GM21786 (cell line): ENCODE measurements at regions not wholly inside any gene's neighbourhood (a gene's known extent, or its start where the extent isn't known, plus 50 kb on each side); places are given as distances from the start of the nearest gene placed in this dataset.
"Not testable (repeated sequence)": the region's sequence is repeated elsewhere in the genome, so short reads cannot be mapped to it uniquely, and the experiment has no call there.

Experiments
- ATAC-seq: cut with Tn5 transposase; IDR thresholded peaks from one replicate; pipeline ENCODE4 v1.9.1; 2021; ENCODE audit not compliant: unreplicated experiment

DNA sequence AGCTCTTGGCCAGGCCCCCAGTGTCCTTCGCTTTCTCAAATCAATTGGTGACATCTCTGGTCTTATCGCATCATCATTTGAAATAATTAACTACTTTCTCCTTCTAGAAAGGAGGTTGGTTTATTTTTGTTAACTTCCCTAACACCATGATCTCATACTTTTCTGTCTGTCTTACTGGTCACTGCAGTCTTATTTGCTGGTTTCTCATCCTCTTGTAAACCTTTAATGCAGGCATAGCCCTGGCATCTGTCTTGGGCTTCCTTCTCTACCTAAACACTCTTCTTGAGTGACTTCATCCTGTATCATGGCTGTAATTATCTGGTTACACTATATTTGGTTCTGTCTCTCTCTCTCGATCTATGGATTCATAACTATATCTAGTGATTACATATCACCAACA lies 152.8 kb downstream of the CYSLTR2 start:
- no peak for ATAC-seq

DNA sequence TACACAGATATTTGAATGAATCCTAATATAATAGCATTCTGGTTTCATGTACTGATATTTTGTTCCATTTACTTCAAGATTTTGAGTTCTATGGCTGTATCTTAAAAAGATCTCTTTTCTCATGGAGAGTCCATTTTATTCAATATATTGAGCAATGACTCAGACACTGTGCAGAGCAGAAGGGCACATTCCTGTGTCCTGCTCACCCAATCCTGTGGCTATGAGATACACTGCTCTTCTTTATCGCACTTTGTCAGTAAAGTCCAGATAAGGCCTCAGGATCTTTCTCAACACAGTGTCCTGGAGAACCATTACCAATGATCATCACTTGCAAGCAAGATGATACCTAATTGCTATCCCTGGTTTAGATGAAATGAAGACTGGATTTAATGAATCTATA lies 155.0 kb downstream of the CYSLTR2 start:
- no peak for ATAC-seq

DNA sequence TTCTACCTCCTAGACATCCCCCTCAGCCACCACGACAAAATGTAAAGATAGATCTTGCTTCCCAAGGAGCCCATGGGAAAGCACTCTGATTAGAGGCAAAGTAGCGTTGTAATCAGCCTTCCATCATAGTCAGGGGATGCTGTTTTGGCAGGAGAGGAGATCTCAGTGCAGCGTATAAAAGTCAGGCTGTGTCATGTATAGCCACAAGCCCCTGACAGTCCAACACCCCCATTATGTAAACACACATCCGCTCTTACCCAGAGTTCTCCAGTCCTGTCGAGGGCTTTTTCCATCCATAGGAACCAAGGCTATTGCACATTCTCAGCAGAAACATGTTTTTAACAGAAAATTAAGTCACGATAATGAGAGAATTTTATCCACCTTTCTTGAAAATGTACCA lies 156.3 kb downstream of the CYSLTR2 start:
- no peak for ATAC-seq

DNA sequence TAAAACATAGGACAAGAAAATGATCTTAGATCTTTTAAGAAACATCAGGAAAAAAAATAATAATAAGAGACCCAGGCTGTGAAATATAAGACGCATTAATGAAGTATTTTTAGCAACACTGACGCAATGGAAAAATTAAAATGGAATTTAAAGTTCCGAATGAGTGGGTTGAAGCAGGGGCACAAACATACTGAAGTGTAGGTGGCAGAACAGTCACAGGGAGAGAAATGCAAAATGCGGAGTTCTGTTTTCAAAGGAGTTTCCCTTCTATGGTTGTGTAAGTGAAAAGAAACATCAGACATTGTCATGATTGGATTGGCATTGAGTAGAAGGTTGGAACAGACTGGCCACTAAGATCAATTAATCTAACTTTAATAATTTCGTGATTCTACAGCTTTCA lies 159.8 kb downstream of the CYSLTR2 start:
- no peak for ATAC-seq

DNA sequence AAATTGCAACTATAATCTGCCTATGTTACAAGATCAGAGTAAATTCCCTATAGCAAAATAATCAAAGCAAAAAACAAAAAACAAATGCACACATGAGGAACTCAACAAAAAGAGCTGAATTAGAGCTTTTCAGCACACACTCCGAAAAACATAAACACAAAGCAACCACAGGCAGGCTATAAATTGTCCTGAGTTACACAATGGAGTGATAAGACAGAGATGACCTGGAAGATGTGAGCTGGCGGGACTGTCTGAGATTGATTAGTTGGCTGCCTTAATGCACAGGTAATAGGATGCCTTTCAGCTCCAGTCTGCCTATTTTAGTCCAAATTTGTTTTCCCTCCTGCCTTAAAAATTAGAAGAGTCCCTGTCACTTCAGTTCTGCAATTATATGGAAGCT lies 159.0 kb upstream of the FNDC3A start:
- ATAC-seq = no peak

DNA sequence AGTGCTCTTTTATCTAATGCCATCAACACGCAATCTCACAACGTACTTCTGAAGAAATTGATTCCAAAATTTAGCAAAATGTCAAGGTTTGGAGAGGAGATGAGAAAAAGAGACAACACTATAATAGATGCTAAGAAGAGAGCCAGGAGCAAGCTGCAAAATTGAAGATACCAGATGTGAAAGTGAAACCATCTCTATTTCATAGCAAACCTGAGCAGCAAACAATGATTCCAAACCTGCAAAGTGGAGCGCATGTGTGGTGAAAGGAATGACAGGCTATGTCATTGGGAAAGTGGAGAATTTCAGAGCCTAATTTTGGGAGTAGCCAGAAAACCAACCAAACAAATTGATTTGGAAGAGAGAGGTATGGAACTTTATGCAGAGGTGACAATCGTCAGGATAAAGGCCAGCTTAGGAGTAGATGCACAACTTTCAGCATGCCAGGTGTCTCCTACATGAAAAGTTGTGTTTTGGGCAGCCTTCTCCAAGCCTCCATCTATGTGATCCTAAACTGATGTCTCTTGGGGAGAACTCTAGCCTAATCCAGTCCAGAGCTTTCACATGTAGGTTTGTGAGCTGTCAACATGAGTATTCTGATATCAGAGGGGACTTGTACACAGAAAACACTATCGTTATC lies 158.4 kb upstream of the FNDC3A start:
- ATAC-seq = no peak

DNA sequence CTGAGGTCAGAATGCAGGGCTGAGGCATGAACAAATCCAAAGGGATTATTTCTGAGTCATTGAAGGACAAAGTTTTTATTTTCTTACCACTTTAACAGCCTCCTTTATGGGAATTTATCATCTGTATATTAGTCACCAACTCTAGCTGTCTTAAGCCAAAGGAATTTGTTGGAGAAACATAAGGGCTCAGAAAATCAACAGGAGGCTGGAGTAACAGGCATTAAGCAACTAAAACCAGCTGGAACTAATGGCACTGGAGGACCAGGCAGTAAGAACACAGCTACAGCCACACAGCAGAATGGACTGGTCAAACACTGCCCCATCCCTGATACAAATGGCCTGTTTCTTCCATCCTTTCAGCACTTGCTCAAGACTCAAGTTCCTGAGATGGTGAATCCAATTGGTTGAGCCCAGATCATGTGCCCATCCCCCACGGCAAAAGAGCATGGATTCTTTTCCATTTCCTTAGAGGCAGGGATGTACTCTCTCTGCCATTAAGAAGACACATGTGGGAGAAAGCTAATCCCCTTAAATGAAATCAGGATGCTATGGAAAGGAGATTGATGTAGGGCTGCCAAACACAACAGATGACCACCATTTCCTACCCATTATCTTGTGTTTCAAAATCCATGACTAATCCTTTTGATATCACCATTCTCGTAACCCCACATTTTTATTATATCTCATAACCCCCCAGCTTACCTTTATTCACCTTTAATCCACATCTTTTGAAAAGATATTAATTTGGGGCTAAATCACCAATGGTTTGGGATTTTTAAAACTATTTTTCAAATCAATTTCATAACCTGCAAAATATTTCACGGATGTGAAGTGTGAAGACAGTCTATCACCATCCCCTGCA lies 157.0 kb upstream of the FNDC3A start:
- ATAC-seq = no peak

DNA sequence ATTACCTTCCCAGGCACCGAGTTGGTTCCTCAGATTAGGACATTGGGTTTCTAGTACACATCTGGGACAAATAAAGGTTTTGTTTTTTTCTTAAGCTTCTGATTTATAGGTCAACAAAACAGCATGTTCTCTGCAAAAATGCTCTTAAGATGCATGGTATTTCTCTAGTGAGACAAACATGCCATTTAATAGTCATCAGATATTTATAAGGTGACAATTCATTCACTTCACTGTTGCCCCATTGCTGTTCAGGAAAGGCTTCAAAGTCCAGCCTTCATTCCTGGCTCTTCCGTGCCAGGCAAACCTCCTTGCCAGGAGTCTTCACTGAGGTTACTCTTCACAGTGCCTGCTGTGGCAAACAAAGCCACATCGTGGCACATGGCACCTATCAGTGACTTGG lies 156.3 kb upstream of the FNDC3A start:
- ATAC-seq = no peak

DNA sequence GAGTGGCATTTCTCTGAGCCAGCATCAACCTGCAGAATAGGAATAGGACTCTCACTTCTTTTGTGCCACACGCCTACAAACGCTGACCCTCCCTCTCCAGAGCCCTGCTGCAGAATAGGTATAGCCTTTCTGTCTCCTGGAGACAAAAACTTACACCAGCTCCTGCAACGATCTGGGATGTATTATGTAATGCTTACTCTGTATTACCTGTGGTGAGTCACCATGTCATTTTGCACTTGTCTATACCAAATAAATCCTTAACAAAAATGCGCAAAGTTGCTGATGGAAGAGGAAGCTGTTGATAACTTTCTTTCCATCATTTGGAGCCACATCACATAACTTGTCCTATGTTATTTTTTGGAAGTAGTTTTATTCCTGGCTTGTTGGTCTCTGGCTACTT lies 155.8 kb upstream of the FNDC3A start:
- ATAC-seq = no peak

DNA sequence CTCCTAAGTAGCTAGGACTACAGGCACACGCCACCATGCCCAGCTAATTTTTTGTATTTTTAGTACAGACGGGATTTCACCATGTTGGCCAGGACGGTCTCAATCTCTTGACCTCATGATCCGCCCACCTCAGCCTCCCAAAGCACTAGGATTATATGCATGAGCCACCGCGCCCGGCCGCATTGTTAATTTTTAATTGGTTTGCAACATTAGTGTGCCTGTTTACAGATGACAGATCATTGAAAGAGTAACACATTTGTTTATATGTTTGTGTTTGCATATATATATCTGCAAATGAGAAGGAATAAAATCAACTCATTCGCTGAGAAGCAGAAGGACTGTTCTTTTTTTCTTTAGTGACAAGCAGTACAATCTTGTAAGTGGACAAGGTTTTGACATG lies 152.2 kb upstream of the FNDC3A start:
- not testable (repeated sequence) for ATAC-seq

DNA sequence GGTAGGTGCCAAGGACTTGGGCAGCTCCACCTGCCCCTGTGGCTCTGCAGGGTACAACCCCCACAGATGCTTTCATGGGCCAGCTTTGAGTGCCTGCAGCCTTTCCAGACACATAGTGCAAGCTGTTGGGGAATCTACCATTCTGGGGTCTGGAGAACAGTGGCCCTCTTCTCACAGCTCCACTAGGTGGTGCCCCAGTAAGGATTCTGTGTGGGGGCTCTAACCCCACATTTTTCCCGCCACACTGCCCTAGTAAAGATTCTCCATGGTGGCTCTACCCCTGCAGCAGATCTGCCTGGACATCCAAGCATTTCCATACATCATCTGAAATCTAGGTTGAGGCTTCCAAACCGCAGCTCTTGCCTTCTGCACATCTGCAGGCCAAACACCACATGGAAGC lies 149.7 kb upstream of the FNDC3A start:
- no peak for ATAC-seq

DNA sequence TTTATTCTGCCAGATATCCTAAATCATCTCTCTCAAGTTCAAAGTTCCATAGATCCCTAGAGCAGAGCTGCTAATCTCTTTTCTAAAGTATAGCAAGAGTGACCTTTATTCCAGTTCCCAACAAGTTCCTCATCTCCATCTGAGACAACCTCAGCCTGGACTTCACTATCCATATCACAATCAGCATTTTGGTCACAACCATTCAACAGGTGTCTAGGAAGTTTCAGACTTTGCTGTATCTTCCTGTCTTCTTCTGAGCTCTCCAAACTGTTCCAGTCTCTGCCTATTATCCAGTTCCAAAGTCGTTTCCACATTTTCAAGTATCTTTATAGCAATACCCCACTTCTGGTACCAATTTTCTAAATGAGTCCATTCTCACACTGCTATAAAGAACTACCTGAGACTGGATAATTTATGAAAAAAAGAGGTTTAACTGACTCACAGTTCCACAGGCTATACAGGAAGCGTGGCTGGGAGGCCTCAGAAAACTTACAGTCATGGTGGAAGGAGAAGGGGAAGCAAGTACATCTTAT lies 148.7 kb upstream of the FNDC3A start:
- not testable (repeated sequence) for ATAC-seq

DNA sequence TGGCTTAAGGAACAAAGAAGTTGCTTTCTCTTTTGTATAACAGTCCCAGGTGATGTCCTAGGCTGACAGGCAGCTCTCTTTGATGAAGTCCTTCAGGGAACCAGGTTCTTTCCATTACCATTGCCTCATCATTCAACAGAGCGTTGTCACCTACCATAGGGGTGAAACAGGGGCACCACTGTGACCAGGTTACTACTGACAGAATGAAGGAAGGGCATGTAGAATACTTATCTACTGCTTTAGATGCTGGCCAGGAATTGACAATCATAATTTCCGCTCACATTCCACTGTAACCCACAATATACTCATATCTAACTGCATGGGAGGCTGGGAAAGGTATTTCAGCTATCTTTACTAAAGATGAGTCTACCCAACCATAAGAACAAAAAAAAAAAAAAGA lies 148.0 kb upstream of the FNDC3A start:
- ATAC-seq = no peak

DNA sequence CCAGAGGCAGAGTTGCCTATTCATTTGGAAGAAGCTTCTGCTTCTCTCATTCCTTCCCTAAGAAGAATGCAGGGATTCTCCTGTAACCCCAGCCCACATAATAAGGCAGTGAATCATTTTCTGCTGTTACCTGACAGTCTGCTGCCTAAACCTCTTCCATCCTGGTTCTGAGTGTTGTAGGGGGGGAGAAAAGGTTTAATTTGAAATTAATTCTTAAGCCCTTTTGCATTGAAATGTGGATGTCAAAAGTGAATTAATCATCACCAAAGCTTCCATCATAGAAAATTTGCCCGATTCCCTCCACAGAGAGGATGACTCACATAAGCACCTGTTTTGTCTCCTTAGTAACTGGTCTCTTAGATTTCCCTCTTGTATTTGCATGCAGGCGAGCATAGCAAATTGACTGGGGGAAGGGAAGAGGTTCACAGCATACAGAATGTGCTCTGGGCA lies 146.7 kb upstream of the FNDC3A start:
- ATAC-seq = no peak

DNA sequence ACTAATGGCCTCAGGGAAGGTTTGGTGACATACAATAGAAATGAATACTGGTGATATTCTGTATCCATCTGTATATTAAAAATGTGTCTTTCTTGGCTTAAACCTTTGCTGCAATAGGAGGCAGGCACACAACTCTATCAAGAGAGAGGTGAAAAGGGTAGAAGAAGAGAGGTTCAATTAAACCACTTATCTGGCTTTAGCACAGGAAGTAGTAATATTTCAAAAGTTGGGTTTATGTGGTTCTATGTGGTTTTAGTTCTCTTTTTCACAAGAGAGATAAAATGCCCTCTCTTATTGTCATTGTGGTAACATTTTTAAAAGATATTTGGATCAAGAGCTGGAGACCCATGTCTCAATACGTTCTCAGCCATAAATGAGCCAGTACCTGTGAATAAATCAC lies 146.2 kb upstream of the FNDC3A start:
- no peak for ATAC-seq

DNA sequence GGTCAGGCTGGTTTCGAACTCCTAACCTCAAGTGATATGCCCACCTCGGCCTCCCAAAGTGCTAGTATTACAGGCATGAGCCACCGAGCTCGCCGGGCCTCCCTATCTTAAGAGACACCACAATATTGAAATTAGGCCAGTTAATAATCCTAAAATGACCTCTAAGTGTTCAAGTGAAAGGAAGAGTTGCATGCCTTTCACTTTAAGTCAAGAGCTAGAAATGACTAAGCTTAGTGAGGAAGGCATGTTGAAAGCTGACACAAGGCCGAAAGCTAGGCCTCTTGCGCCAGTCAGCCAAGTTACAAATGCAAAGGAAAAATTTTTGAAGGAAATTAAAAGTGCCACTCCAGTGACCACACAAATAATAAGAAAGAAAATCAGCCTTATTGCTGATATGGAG lies 144.5 kb upstream of the FNDC3A start:
- peak; percentile 66 for ATAC-seq

DNA sequence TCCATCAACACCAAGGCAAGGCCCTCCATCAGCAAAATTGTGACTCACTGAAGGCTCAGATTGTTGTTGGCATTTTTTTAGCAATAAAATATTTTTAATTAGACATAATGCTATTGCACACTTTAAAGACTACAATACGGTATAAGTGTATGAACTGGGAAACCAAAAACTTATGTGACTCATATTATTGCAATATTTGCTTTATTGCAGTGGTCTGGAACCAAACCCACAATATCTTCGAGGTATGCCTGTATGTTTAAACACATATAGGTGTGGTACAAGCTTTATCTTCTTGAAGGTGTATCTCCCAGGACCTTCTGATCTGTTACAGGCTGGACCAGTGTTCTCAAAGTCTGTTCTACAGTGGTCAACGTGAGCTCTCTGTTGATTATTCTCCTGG lies 142.3 kb upstream of the FNDC3A start:
- no peak for ATAC-seq

DNA sequence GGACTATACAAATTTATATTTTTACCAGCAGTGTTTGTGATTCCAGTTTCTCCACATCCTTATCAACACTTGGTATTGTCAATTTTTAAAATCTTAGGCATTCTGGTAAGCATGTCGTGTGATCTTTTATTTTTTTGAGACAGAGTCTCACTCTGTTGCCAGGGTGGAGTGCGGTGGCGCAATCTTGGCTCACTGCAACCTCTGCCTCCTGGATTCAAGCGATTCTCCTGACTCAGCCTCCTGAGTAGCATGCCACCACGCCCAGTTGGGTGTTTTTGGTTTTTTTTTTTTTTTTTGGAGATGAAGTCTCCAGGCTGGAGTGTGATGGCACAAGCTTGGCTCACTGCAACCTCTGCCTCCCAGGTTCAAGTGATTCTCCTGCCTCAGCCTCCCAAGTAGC lies 140.4 kb upstream of the FNDC3A start:
- ATAC-seq = not testable (repeated sequence)

DNA sequence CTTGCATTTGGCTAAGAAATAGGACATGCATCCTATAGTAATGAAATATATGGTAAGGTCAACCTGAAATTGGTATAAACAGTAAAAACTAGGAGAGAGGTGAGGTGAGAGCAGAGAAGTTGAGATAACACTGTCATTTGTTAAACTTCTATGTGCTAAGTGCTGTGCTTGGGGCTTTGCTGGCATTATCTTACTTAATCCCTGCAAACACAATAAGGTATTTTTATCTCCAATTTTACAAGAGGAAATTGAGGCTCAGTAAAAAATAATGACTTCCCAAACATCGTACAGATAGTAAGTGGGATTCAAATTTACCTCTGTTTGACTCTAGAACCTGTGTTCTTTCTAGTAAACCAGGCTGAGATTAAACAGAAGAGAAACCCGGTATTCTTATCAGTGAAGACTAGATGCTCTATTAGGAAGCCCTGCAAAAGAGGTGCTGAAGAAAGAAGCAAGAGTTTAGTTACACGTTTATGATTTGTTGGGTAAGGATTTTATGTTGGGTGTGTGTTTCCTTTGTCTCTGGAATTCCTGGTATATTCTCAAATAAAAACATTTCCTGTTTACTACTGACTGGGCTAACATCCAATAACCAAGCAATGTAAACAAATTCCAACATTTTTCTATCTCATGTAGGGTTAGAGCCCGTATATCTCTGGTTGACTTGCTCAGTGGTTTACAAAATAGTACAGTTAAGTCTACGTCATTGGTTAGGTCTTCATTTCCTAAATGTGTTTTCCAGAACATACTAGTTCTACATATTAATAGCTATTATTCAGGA lies 137.3 kb upstream of the FNDC3A start:
- no peak for ATAC-seq

DNA sequence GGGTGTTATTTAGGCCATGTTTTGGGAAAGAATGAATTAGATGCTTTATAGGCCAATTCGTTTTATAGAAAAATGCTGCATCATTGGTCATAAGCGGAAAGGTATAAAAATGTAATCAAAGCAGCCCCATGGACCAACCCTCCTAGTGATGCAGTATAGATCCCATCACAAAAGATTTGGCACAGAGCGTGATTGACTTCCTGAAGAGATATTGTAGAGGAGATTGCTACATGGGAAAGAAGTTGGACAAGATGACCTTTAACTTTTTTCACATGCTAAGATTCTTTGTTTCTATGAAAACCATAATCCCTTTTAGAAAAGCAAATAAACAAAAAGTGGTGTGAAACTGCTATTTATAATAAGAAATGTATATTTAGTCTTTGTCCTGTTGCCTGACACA lies 136.5 kb upstream of the FNDC3A start:
- no peak for ATAC-seq

DNA sequence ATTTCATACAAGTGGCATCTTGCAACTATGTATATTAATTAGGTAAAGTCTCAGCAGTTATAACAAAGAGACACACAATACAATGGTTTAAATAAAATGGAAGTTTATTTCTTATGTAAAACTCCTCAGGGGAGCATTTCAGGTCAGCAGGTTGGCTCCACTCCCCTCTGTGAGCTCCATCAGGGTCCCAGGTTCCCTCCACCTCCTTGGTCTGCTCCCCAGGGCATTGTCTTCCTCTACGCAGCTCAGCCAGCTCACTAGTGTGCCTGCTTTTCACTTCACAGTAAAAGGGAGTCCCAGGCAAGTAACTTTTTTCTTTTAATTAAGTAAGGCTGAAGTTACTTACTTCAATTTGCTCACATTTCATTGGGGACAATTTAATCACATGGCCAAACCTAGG lies 135.3 kb upstream of the FNDC3A start:
- no peak for ATAC-seq

DNA sequence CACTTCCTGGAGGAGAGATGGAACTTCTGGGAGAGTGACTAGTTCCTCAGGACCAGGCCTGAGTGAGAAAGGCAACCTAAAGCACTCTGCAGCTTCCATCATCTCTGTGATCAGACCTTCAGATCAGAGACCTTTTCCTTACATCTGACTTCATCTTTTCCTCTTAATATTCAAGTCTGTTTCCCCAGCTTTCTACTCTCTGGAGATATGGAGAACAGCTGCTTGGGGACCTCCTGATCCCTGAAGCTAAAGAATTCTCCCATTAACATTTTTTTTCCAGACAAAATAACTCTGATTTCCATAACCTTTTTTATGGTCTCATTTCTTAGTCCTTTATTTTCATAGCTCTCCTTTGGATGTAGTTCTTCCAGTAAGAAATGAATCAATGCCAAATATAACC lies 133.4 kb upstream of the FNDC3A start:
- ATAC-seq = no peak
